ENCODE measurements at regions not wholly inside any gene's neighbourhood (a gene's known extent, or its start where the extent isn't known, plus 50 kb on each side); places are given as distances from the start of the nearest gene placed in this dataset.

DNA sequence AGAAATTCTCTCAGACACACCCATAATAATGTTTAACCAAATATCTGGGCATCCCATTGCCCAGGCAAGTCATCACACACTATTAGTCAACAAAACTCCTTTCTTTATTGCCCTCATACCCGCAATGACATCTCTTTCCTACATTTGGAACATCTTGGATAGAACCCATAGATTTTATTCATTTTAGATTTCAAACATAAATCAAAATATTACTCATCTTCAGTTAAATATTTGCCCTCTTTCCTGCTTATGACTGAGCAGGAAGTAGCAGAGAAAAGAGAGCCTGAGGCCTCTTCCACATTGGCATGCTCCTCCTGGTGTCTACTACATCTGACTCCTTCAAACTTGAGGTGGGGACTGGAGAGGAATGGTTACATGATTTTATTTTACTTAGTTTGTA, 592.0 kb downstream of the CHSY3 start:
- Histone ChIP-seq H3K4me3 (no peak overlapping the region), H3K9me3 (no peaks in the 10 kb centered on the region), H3K27me3 (no peaks in the 10 kb centered on the region), H3K36me3 (no peaks in the 10 kb centered on the region), H3K4me1 (no peaks in the 10 kb centered on the region), H3K27ac (no peak overlapping the region)
- no peak for DNase-seq
- no peak for TF ChIP-seq POLR2A (IDR thresholded peaks at IDR 0.05)
- TF ChIP-seq, protein P1, sequence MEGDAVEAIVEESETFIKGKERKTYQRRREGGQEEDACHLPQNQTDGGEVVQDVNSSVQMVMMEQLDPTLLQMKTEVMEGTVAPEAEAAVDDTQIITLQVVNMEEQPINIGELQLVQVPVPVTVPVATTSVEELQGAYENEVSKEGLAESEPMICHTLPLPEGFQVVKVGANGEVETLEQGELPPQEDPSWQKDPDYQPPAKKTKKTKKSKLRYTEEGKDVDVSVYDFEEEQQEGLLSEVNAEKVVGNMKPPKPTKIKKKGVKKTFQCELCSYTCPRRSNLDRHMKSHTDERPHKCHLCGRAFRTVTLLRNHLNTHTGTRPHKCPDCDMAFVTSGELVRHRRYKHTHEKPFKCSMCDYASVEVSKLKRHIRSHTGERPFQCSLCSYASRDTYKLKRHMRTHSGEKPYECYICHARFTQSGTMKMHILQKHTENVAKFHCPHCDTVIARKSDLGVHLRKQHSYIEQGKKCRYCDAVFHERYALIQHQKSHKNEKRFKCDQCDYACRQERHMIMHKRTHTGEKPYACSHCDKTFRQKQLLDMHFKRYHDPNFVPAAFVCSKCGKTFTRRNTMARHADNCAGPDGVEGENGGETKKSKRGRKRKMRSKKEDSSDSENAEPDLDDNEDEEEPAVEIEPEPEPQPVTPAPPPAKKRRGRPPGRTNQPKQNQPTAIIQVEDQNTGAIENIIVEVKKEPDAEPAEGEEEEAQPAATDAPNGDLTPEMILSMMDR (IDR thresholded peaks at IDR 0.05): no peak
- intact Hi-C loops (cut with DNase I; ENCODE audit: low total_unique reads): no loop called here

DNA sequence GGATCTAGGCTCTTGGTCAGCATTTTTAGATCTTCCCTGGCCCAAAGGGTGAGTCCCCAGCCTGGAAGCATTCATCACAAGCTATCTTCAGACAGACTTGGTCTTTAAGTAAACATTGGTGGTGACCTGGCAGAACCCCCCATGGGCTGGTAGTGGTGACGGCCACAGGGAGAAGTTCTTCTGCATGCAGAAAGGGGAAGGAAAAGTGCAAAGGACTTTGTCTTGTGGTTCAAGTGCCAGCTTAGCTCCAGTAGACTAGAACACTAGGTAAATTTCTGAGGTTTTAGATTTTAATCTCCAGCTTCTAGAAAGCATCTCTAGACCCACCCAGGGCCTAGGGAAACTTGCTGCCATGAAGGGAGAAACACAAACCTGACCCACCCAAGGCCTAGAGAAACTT, 584.0 kb downstream of the CHSY3 start:
- intact Hi-C loops (cut with DNase I; ENCODE audit: low total_unique reads): no loop called here
- no peak overlapping the region for H3K27ac ChIP-seq
- no peak for DNase-seq
- H3K27me3 ChIP-seq: no peaks in the 10 kb centered on the region
- no peaks in the 10 kb centered on the region for H3K4me1 ChIP-seq
- no peak overlapping the region for H3K4me3 ChIP-seq
- TF ChIP-seq, protein P1 (IDR thresholded peaks at IDR 0.05): no peak
- TF ChIP-seq POLR2A (IDR thresholded peaks at IDR 0.05): no peak
- no peaks in the 10 kb centered on the region for H3K36me3 ChIP-seq
- H3K9me3 ChIP-seq: no peaks in the 10 kb centered on the region

DNA sequence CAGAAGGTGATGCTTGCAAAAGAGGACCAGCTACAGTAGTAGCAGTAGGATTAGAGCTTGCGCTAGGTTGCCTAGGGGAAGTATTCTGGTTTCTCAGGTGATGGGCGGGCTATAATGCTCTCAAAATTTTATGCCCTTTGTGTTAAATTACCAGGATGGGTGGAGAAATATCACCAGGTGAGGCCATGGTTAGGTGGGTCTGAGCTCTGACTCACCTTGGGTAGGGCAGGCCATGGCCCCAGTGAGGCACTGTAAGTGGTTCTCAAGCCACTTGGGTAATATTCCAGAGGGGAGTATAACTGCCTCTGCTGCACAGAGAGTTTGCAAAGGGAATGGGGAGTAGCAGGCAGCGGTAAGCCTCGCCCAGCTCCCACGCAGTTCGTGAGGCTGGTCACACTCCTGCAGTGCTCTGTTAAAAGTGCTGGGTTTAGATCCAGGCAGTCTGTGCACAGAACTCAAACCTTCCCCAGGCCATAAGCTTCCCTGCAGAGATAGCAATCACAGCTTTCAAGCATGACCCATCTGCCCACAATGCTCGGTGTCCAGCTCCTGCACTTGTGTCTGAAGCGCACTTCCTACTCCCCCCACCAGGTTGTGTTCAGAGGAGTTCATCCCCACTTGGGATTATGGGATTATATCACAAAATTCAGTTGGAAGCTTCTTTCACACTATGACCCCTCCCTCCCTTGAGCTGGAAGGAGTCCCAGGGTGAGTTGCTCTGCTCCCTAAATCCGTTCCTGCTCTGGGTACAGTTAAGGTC, 575.0 kb downstream of the CHSY3 start:
- Histone ChIP-seq H3K27ac (no peak overlapping the region), H3K4me1 (no peaks in the 10 kb centered on the region), H3K27me3 (no peaks in the 10 kb centered on the region), H3K4me3 (no peak overlapping the region), H3K36me3 (no peaks in the 10 kb centered on the region), H3K9me3 (no peaks in the 10 kb centered on the region)
- no peak for DNase-seq
- TF ChIP-seq, protein P1 (IDR thresholded peaks at IDR 0.05): no peak
- TF ChIP-seq POLR2A (IDR thresholded peaks at IDR 0.05): no peak
- intact Hi-C loops (cut with DNase I; ENCODE audit: low total_unique reads): no loop called here

DNA sequence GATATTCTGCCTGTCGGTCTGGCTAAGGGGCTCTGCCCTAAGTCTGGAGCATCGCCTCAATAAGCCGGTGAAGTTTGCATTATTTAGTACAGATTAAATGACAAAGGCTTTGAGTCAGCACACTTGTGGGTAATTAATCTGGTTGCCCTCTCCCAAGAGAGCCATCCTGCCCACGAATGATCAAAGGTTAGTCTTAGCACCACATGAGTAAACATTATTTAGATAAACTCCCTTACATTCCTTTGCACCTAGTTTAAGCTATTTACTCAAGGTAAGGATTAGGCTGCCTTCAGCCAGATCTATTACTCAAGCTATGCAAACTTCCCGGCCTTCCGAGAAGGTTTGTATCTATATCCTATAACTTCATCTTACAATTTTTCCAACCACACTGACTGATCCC, 572.1 kb downstream of the CHSY3 start:
- Histone ChIP-seq H3K4me3 (no peak overlapping the region), H3K36me3 (no peaks in the 10 kb centered on the region), H3K9me3 (no peaks in the 10 kb centered on the region), H3K27ac (no peak overlapping the region), H3K4me1 (no peaks in the 10 kb centered on the region), H3K27me3 (no peaks in the 10 kb centered on the region)
- TF ChIP-seq POLR2A (IDR thresholded peaks at IDR 0.05): no peak
- TF ChIP-seq, protein P1 (IDR thresholded peaks at IDR 0.05): no peak
- no peak for DNase-seq
- intact Hi-C loops (cut with DNase I; ENCODE audit: low total_unique reads): no loop called here

DNA sequence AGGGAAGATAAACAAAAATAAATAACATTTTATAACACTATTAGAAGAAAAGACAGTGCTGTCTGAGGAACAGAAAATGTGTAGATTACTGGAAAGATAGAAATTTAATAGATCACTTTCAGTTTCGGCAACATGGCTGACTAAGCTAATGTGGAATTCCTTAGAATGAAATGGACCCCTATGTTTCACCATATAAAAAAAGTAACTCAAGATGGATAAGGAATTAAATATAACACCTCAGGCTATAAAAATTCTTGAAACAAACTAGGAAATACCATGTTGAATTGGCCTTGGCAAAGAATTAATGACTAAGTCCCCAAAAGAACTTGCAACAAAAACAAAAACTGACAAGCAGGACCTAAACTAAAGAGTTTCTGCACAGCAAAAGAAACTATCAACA, 558.3 kb downstream of the CHSY3 start:
- Histone ChIP-seq H3K9me3 (no peaks in the 10 kb centered on the region), H3K4me3 (no peak overlapping the region), H3K36me3 (no peaks in the 10 kb centered on the region), H3K27me3 (no peaks in the 10 kb centered on the region), H3K4me1 (no peaks in the 10 kb centered on the region), H3K27ac (no peak overlapping the region)
- TF ChIP-seq POLR2A (IDR thresholded peaks at IDR 0.05): no peak
- TF ChIP-seq, protein P1 (IDR thresholded peaks at IDR 0.05): no peak
- intact Hi-C loops (cut with DNase I; ENCODE audit: low total_unique reads): no loop called here
- DNase-seq: no peak

Data from uterus (tissue), 3 donors.